ENCODE measurements at regions not wholly inside any gene's neighbourhood (a gene's known extent, or its start where the extent isn't known, plus 50 kb on each side); places are given as distances from the start of the nearest gene placed in this dataset.

GRCh38 chr1:185398599-185398998 lies 81.6 kb upstream of the IVNS1ABP start:
- TF ChIP-seq FOXM1 (IDR thresholded peaks at IDR 0.05; ENCODE audit: borderline replicate concordance) (no peak), BHLHE40 (IDR thresholded peaks at IDR 0.05; ENCODE audit: borderline replicate concordance) (no peak), SP1 (IDR thresholded peaks at IDR 0.05) (no peak), TARDBP (IDR thresholded peaks at IDR 0.05) (no peak)
